ENCODE measurements at regions not wholly inside any gene's neighbourhood (a gene's known extent, or its start where the extent isn't known, plus 50 kb on each side); places are given as distances from the start of the nearest gene placed in this dataset.

DNA sequence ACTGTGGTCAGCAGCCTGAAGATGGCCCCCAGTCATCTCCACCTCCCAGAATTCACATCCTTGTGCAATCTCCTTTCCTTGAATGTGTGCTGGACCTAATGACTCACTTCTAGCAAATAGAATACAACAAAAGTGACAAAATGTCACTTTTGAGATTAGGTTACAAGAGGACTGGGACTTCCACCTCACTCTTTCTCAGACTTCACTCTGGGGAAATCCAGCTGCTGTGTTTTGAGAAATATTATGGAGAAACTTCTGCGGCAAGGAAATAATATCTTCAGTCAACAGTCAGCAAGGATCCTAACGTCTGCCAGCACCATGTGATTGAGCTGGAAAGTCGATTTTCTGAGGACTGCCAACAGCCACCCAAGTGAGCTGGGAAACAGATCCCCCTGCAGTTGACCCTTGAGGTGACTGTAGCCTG is 70.5 kb upstream of the GADD45A start:
- DNase-seq (ENCODE audit: low read depth in 2 of 2) = no peak

DNA sequence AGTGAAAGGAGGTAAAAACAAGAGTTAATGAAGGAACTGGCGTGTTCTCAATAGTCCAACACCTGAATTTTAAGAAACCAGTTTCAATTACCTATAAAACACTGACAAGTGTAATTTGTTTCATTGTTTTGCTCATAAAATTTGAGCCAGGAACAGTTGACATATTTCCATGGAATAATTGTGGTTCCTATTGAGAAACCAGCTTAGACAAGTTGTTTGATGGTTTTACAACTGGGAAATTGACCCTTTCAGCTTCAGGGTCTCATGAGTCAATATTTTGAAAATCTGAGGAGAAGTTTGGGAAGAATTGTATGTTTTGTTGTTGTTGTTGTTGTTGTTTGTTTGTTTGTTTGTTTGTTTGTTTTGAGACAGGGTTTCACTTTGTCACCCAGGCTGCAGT is 69.1 kb upstream of the GADD45A start:
- no peak for DNase-seq (ENCODE audit: low read depth in 2 of 2)

DNA sequence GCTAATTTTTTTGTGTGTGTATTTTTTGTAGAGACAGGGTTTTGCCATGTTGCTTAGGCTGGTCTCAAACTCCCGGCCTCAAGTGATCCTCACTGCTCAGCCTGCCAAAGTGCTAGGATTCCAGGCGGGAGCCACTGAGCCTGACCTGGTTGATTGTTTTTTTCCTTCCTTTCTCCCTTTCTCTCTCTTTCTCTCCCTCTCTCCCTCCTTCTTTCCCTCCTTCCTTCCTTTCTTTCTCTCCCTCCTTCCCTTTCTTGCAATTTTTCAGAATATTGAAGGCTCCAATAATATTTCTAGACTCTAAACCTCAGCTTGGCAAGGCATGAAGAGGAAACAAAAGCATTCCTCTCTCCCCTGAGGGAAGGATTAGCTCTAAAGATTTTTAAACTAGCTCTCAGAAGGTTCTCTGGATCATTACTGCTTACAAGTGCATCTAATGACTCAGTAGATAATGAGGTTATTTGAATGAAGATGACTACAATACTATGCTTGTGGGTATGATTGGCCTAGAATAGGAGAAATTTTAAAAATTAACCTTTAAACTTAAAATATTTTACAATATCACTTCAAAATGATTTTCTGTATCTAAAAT is 68.5 kb upstream of the GADD45A start:
- DNase-seq (ENCODE audit: low read depth in 2 of 2) = no peak

DNA sequence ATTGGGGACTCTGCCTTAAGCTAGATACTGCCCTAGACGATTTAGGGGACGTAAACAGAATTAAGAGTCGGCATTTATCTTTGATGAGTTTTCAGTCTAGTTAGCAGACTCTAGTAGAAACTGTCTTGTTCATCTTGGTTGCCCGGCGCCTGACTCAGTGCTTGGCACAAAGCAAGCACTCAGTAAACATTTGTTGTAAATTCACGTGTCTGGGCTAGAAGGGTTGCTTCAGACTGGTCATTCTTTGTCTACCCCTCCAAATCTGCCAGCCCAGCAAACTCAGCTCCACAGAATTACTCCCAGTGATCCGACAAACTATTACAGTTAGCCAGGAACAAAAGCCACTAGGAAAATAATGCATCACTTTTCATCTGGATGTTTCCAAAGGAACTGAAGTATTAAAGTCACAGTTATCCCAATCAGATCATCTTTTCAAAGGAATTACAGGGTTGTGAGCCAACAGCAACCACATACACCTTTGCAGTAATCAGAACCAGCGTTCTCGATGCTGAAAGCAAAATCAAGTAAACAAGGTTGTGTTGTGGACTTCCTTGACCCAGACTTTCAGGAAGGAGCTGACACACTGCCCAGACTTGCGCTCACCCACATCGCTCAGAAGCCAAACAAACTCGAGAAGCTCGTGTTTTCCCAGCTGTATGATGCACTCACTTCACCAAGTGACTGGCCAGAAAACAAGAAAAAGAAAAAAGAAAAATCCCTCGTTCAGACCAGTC is 66.5 kb upstream of the GADD45A start:
- DNase-seq (ENCODE audit: low read depth in 2 of 2) = no peak

DNA sequence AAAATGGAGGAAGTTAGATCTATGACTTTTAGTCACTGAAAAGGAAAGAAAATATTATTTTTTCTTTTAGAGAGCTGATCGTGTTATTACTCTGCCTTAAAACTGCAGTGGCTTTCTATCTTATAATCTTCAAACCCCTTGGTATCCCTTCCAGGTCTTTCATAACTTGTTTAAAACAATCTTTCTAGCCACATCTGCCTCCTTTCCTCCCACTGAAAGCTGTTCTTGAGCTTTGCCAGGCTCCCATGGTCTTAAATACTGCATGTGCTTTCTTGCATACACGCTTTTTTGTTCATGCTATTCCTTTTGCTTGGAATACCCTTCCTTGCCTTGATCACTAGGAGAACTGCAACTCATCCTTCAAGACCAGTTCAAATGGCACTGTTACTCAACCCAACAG is 65.9 kb upstream of the GADD45A start:
- no peak for DNase-seq (ENCODE audit: low read depth in 2 of 2)

DNA sequence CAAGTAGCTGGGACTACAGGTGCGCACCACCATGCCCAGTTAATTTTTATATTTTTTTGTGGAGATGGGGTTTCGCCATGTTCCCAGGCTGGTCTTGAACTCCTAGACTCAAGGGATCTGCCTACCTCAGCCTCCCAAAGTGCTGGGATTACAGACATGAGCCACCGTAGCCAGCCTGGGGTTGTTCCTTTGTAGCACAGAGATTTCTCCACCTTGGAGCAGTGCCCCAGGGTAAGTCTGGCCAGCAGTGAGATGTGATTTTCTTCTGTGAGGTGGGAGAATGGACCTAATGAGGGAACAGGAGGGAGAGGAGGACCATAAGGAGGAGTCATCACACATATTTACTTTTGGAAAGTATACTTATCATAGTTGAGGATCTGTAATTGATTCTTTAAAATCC is 61.1 kb upstream of the GADD45A start:
- no peak for DNase-seq (ENCODE audit: low read depth in 2 of 2)

DNA sequence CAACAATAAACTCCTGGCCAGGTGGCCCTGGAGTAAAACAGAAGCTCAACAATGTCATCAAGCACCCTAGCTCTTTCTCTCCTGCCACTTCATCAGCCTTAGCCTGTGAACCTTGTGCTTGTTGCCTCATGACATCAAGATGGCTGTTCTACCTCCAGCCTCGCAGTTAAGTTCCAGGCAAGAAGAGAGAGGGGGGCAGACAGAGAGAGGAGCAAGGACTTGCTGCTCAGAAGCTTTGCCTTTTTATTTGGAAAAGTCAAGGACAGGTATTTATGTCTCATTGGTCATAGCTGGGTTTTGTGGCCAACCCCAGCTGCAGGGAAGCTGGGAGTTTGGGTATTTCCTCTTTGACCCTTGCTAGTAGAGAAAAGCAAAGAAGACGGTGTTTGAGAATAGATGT is 60.3 kb upstream of the GADD45A start:
- DNase-seq (ENCODE audit: low read depth in 2 of 2) = no peak

DNA sequence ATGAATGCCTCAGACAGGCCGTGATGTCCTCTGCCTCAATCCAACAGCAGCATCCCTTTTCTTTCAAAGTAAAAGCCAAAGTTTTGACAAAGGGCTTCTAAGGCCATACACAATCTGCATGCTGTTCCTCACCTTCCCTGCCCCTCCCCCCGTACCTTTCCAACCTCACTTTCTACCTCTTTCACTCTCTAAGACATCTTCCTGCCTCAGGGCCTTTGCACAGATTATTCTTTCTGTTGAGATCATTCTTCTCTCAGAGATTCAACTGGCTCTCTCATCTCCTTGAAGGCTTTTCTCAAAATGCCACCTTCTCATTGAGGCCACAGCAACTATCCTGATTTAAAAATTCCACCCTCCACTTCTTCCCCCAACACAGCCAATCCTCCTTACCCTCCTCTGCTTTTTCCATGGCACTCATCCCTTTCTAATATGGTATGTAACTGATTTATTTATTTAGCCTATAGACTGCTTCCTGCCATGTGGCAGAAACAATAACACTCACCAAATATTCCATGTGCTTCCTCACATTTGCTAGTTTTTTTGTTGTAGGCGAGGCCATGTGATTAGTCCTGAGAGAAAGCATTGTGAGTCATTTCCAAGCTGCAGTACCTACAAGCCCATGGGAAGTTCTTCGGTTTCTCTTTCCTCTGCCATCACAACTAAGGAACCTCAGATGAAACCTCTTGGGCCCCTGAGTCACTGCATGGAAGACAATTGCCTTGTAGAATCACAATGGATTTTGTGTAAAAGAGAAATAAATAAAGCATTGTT is 58.7 kb upstream of the GADD45A start:
- no peak for DNase-seq (ENCODE audit: low read depth in 2 of 2)

DNA sequence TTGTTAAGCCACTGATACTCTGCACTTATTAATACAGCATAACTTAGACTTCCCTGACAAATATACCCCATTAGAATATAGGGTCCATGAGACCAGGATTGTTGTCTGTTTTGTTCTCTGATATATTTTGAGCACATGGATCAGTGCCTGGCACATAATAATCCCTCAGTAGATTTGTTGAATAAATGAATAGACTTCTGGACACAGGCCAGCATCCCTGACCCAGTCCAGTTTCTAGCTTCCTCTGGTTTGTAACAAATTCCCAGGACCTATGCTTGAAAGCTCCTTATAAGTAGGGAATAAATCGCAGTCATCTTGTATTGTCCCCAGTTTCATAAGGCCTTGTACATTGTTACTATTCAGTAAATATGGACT is 58.2 kb upstream of the GADD45A start:
- no peak for DNase-seq (ENCODE audit: low read depth in 2 of 2)

DNA sequence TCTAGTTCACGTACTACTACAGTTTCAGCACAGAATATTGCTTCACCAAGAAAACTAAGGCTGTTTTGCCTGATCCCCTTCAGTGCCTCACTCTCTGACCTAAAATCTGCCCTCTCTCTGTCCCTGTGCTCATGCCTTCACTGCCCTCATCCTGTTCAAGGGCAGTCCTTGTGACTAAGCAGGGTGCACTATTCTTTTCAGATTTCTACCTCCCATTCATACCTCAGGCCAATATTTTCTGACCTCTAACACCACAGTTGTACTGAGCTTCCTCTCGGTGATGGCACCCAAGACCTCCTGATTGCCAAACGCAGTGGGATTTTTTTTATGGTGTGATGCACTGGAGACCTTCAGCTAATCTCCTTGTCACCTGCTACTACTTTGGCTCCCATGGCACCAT is 57.7 kb upstream of the GADD45A start:
- no peak for DNase-seq (ENCODE audit: low read depth in 2 of 2)

DNA sequence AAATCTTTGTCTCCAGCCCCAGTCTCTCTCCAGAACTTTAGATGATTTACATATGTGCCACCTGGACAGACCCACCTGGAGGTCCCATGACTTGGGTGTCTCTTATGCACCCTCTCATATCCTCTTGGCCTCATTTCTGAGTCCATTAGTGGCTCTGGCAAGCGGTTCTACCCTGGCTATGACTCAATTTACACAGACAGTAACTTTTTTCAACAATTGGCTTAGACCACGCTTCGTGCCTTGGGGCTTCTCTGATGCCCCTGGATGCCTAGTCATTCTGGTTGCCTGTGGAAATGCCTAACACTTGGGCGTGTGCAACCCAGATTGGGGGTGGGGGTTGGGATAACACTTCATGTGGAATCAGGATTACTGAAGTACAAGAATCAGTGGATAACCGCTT is 57.1 kb upstream of the GADD45A start:
- DNase-seq (ENCODE audit: low read depth in 2 of 2) = no peak

DNA sequence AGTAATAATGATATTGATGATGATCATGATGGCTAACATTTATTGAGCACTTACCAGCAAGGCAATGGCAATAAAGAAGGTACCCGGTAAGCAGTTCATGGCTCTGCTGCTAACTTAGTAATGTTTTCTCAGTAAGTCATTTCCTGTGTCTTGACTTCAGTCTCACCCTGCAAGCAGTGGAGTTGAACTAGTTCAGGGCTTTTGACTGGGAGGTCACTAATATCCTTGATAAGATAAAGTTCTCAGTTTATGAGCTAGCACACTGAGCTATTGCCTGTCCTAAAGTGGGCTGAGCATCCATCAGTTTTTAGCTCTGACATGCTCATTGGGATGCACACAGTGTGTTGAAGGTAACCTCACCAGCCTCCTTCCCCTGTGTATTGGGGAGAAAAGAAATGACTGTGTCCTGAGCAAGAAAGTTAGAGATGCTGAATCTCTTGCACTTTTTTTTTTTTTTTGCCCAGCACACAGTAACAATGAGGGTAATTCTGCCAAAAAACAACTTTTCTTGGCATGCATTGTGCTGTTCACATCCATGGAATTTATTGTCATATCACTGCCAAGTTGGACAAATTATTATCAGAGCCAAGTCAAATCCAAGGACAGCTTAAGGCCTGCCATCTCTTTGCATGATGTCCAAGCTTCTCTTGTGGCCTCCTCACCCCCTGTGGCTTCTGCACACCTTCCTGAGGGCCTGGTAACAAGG is 55.5 kb upstream of the GADD45A start:
- no peak for DNase-seq (ENCODE audit: low read depth in 2 of 2)

DNA sequence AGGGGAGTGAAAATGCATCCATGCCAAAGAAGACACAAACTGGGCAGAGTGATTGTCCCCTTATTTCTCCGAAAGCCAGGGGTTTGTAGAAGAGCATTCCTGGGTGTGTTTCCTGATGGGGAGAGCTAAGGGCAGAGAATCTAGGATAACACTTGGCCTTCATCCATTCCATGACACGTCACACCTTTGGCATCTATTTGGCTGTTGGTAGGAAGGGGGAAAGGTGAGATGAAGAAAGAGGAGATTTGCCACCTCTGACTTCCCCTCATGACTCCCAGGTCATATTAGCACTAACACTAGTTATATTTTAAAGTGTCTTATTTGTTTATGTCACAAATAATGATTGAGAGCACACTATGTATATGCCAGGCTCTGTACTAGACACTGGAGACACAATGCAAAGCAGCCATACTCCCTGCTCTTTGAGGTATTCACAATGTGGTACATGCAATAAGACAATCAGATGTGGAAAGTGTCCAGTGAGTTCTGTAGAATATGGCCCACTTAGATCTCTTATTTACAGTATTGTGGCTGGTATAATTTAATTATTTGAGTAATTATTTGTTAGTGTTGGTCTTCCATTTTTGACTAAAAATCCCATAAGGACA is 54.5 kb upstream of the GADD45A start:
- DNase-seq (ENCODE audit: low read depth in 2 of 2) = no peak

DNA sequence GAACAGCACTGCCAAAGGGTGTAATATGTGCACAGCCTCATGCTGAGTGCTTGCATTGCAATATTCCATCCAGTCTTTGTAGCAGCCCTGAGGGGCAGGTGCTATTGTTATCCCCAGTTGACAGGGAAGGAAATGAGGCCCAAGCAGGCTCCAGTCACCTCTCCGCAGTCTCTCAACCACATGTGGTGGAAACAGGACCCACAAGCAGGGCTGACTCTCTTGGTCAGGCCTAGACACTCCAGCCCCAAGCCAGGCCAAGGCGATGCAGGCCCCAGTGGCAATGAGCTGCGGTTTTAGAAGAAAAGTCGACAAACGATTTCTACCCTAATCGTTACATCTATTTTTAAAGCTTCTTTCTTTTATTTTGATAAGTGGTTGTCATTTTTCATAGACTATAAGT is 52.6 kb upstream of the GADD45A start:
- DNase-seq (ENCODE audit: low read depth in 2 of 2) = no peak

DNA sequence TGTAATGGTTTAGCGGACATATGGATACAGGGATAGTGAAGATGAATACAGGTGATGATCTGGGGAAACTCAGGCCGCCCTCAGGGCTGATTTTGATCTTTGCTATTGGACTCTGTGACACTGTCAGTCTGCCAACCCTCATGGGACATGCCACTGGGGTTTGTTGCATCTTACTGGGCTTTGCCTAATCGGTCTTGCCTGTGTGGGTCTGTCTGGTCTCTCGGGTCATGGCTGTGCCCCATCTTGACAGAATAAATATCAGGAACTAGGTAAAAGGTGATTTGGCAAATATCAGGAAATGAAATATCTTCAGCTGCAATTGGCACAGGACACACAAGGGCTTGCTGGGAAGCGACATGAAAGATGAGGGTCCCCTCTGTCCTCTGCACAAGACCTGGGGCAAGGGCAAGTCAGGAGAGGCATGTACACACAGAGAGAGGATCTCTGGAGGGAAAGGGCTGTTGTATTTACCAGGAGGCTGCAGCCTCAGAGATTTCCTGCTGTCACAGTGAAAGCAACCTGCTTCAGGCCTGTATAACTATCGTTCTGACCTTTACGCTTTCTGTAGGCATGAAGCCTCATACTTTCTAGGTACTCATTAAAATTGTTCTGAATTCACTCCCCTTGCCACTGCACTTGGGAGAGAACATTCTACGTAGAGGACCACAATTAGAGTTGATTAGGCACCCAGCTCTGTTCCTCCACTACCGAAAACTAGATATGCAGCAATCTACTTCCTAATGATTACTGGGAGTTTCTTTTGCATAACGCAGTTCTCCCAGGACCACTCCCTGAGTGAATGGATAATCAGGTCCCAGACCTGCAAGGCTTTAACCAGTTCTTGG is 52.0 kb upstream of the GADD45A start:
- no peak for DNase-seq (ENCODE audit: low read depth in 2 of 2)

DNA sequence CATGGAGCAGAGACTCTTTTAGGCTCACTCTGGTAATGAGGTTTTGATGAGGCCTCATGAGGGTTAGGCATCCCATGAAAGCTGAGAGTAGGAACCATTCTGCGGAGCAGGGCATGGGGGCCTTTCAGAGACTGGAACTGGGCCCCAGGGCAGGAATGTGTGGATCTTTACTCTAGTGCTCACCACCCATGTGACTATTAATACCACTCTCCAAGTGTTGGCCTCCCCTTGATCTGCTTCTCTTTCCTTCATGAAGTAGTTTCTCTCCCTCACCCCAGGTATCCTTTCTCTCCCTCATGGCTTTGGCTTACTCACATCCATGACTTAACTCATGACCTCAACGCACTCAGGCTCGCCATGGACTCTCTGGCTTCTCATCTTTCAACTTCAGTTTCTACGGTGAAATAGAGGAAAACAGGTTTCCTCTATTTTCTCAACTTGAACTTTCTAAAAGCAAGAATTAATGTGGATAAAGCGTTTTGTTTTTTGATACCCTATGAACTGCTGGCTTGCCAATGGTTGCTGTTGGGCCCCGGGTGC is 50.5 kb upstream of the GADD45A start:
- no peak for DNase-seq (ENCODE audit: low read depth in 2 of 2)

DNA sequence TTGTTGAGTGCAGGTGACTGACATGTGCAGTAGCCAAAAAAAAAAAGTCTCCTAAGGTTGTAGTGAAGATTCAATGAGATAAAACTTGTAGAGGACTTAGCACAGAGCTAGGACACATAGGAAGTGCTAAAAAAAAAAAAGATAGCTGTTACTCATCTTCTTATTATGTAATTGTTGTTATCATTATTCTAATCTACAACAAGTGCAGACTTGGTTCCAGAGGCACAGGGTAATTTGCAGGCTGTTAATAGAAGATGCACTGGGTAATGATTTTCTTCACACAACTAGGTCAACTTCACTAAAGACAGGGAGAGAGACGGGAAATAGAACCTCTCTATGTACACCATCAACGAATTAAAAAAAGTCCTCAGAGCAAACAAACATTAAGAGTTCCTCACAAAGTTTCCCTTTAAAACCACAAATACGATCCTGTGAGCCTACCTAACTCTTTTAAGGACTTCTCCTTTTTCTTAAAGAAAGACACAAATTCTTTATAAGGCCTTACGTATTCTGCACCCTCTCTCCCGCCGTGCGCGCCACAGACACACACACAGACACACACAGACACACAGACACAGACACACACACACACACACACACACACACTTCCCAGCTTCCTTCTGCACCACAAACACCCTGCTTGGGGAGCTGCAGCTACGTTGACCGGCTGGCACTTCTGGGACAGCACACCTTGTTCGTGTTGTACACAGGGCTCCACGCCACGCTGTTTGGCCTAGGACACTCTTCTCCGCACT is 49.8 kb upstream of the GADD45A start:
- DNase-seq (ENCODE audit: low read depth in 2 of 2) = no peak
